GM21526 (cell line): ENCODE measurements at regions not wholly inside any gene's neighbourhood (a gene's known extent, or its start where the extent isn't known, plus 50 kb on each side); places are given as distances from the start of the nearest gene placed in this dataset.

Source experiments
- ATAC-seq: cut with Tn5 transposase; IDR thresholded peaks from one replicate; pipeline ENCODE4 v1.9.1; 2021; ENCODE audit warnings: moderate library complexity; ENCODE audit not compliant: unreplicated experiment, low FRiP score

- ATAC-seq, result no peak
Observed at GRCh38 chr1:68294367-68295066, 62.2 kb upstream of the WLS start.

GRCh38 chr1:68293609-68294366 lies 61.5 kb upstream of the WLS start:
- no peak for ATAC-seq

GRCh38 chr1:68293122-68293521 lies 60.8 kb upstream of the WLS start:
- ATAC-seq, result no peak

DNA sequence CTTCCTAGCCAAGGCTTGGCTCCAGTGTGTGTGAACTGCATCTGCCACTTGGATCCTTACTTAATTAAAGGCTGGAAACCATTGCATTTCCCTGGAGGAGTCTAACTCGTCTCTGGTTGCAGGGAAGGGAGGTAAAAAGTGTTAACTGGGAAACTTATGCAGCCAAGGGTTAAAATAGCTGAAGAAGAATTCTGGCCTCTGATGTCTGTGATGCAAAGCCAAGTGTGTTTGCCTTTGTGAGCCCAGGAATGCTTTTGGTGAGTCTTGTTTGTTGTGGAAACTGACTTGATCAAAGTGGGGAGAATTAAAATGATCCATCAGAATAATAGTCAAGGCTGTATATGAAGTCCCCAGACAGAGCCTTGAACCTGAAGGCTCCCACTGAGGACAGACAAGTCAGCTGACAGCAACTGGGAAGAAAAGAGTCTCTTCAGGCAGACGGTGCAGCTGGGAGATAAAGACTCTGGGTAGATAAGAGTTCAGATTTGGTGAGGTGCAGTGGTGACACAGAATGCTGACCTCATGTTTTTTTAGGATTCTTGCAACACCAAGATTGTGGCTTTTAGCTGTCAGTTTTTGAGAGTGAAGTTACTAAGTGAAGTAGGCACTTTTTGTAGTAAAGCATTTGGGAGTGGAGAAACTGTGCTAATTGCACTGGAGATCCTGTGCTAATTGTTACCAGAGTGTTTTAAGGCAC lies 59.5 kb upstream of the WLS start:
- ATAC-seq, result no peak

DNA sequence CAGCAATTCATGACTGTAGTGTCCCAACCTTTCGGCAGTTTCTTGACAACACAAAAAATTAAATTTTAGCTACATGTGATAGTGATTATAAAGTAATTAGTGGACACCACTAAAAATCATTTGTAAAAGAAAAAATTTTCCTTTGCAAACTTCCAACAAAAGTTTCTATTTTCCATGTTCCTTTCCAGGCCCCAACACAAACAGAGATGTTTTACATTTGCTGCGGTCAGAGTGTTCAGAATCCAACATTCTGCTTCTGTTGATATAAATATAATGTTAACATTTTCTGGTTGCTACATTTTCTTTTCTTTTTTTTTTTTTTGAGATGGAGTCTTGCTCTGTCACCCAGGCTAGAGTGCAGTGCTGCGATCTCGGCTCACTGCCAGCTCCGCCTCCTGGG lies 54.9 kb upstream of the WLS start:
- ATAC-seq, result no peak

DNA sequence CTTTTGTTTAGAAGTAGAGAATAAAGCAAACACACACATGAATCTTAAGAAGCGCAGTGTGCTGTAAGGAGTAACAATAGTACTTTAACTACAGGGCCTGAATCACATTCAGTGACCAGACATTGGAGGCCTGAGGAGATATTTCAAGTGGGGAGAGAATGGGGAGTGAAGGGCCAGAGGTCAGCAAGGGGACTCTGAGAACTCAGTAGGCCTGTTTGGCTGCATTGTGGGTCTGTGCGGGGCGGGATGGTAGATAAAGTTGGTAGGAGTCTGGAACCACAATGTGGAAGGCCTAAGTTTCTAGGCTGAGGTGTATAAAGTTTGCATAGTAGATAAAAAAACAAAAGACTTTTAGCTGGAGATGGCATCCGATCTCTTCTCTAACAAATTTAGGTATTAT lies 52.7 kb upstream of the WLS start:
- no peak for ATAC-seq

GRCh38 chr1:68281946-68282615 lies 49.8 kb upstream of the WLS start:
- no peak for ATAC-seq
